ENCODE measurements at regions not wholly inside any gene's neighbourhood (a gene's known extent, or its start where the extent isn't known, plus 50 kb on each side); places are given as distances from the start of the nearest gene placed in this dataset.

DNA sequence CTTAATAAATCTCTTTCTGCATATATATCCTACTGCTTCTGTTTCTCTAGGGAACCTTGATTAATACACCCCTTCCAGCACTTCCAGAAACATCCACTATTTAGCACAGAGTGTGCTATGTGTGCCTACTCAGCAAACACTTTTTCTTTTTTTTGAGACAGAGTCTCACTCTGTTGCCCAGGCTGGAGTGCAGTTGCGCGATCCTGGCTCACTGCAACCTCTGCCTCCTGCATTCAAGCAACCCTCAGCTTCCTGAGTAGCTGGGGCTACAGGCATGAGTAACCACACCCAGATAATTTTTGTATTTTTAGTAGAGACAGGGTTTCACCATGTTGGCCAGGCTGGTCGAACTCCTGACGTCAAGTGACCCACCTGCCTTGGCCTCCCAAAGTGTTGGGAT, 266.9 kb upstream of the DIAPH2 start:
- TF ChIP-seq, protein P1, sequence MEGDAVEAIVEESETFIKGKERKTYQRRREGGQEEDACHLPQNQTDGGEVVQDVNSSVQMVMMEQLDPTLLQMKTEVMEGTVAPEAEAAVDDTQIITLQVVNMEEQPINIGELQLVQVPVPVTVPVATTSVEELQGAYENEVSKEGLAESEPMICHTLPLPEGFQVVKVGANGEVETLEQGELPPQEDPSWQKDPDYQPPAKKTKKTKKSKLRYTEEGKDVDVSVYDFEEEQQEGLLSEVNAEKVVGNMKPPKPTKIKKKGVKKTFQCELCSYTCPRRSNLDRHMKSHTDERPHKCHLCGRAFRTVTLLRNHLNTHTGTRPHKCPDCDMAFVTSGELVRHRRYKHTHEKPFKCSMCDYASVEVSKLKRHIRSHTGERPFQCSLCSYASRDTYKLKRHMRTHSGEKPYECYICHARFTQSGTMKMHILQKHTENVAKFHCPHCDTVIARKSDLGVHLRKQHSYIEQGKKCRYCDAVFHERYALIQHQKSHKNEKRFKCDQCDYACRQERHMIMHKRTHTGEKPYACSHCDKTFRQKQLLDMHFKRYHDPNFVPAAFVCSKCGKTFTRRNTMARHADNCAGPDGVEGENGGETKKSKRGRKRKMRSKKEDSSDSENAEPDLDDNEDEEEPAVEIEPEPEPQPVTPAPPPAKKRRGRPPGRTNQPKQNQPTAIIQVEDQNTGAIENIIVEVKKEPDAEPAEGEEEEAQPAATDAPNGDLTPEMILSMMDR (IDR thresholded peaks at IDR 0.05; ENCODE audit: unreplicated experiment), result no peak
- intact Hi-C loops (cut with micrococcal nuclease), result no loop called here
- no TSS peak for BruUV-seq (replicated peaks)
- Mint-ChIP-seq H3K4me1 (ENCODE audit: insufficient read depth, unreplicated experiment) (no peaks in the 10 kb centered on the region), H3K4me3 (ENCODE audit: unreplicated experiment) (no peak overlapping the region), H3K9me3 (ENCODE audit: unreplicated experiment) (no peaks in the 10 kb centered on the region), H3K27ac (ENCODE audit: low read depth, unreplicated experiment) (no peak overlapping the region), H3K27me3 (ENCODE audit: insufficient read depth, unreplicated experiment) (peaks cover 17% of the 10 kb centered on the region), H3K36me3 (ENCODE audit: insufficient read depth, unreplicated experiment) (no peaks in the 10 kb centered on the region)
- ChIA-PET POLR2A (no interaction called here), CTCF (no interaction called here)
- no peak for DNase-seq (ENCODE audit: unreplicated experiment)

DNA sequence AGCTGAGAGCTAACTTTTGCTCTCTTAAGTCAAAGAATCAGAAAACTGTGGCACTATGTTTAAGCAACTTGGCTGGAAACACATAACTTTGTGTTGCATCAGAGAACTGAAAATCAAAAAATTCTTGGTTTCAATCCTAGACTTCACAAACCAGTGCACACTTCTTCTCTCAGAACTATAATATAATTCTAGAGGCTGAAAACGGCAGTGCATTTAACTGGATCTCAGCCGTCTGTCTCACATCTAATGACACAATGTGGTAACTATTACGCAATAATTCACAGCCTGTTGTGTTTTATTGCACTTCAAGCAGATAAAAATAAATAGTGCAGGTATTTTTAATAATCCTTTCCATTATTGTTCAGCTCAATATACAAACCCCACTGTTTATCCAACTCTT, 260.6 kb upstream of the DIAPH2 start:
- no TSS peak for BruUV-seq (replicated peaks)
- DNase-seq (ENCODE audit: unreplicated experiment), result peak; percentile 34

DNA sequence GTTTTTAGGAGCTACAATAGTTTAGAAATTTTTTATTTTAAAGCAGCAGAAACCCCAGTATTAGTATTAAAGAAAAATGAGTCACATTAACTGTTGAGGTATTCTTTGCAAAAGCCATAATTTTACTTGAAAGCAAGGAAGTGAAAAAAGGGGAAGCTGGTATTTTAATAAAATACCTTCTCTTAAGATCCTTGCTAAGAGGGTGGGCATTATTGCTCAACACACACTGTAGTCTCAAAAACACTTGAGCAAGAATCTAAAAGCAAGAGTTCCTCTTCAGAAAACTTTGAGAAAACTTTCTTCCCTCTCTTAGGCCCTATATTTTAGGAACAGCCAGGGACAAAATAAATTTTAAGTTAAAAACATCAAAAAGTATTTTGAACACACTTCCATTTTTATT, 259.4 kb upstream of the DIAPH2 start:
- ChIA-PET CTCF (interaction anchor here (0.5 kb wide), 1 partner anchor 110 kb away, joined by 3 read pairs; no protein-coding TSS in a partner anchor), POLR2A (no interaction called here)
- Mint-ChIP-seq H3K27me3 (ENCODE audit: insufficient read depth, unreplicated experiment) (peaks cover 28% of the 10 kb centered on the region), H3K9me3 (ENCODE audit: unreplicated experiment) (no peaks in the 10 kb centered on the region), H3K36me3 (ENCODE audit: insufficient read depth, unreplicated experiment) (no peaks in the 10 kb centered on the region), H3K4me3 (ENCODE audit: unreplicated experiment) (no peak overlapping the region), H3K4me1 (ENCODE audit: insufficient read depth, unreplicated experiment) (no peaks in the 10 kb centered on the region), H3K27ac (ENCODE audit: low read depth, unreplicated experiment) (no peak overlapping the region)
- no peak for DNase-seq (ENCODE audit: unreplicated experiment)
- BruUV-seq (replicated peaks), result no TSS peak
- intact Hi-C loops (cut with micrococcal nuclease), result no loop called here
- TF ChIP-seq, protein P1 (IDR thresholded peaks at IDR 0.05; ENCODE audit: unreplicated experiment), result no peak

More for the DNA sequence above, 260.6 kb upstream of the DIAPH2 start:
- TF ChIP-seq, protein P1 (IDR thresholded peaks at IDR 0.05; ENCODE audit: unreplicated experiment), result no peak
- POLR2A ChIA-PET, result no interaction called here
- no peaks in the 10 kb centered on the region for H3K36me3 Mint-ChIP-seq (ENCODE audit: insufficient read depth, unreplicated experiment)
- H3K9me3 Mint-ChIP-seq (ENCODE audit: unreplicated experiment), result no peaks in the 10 kb centered on the region
- H3K27ac Mint-ChIP-seq (ENCODE audit: low read depth, unreplicated experiment), result no peak overlapping the region
- H3K4me3 Mint-ChIP-seq (ENCODE audit: unreplicated experiment), result no peak overlapping the region
- CTCF ChIA-PET, result no interaction called here
- no peaks in the 10 kb centered on the region for H3K4me1 Mint-ChIP-seq (ENCODE audit: insufficient read depth, unreplicated experiment)
- H3K27me3 Mint-ChIP-seq (ENCODE audit: insufficient read depth, unreplicated experiment), result peaks cover 28% of the 10 kb centered on the region
- intact Hi-C loops (cut with micrococcal nuclease), result no loop called here

DNA sequence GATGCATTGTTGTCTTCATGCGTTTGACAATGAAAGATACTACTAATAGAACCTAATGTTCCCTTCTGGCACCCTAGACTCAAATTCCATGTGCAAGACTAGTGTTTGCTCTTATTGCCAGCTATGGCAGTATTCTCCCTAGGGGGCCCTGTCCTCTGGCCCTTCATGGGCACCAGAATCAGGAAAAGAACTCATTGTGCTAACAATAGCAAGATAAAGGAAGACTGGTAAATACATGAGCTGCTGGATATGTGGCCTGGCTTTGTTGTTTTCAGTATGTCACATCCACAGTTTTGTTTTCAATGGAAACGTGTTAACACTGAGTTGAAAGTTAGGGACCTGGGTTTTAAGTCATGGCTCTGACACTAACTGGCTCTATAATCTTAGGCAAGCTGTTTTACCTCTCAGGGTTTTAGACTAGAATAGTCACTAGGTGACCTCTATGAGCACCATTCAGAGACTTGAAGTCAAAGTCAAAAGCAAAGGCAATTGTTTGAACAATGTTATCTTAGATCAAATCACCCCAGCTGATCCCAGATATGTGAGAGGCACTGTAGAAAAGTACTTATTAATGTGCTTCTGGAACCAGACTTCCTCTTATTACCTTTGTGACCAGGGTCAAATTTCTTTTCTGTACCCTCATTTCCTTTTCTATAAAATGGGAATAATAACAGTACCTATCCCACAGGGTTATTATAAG, 253.7 kb upstream of the DIAPH2 start:
- BruUV-seq (replicated peaks), result no TSS peak
- no peak for DNase-seq (ENCODE audit: unreplicated experiment)
- Mint-ChIP-seq H3K36me3 (ENCODE audit: insufficient read depth, unreplicated experiment) (no peaks in the 10 kb centered on the region), H3K4me1 (ENCODE audit: insufficient read depth, unreplicated experiment) (peaks cover 13% of the 10 kb centered on the region), H3K27ac (ENCODE audit: low read depth, unreplicated experiment) (no peak overlapping the region), H3K9me3 (ENCODE audit: unreplicated experiment) (no peaks in the 10 kb centered on the region), H3K27me3 (ENCODE audit: insufficient read depth, unreplicated experiment) (peaks cover 73% of the 10 kb centered on the region), H3K4me3 (ENCODE audit: unreplicated experiment) (no peak overlapping the region)
- ChIA-PET CTCF (no interaction called here), POLR2A (no interaction called here)
- intact Hi-C loops (cut with micrococcal nuclease), result no loop called here
- TF ChIP-seq, protein P1 (IDR thresholded peaks at IDR 0.05; ENCODE audit: unreplicated experiment), result no peak

All from MCF 10A (cell line).